ENCODE measurements at regions not wholly inside any gene's neighbourhood (a gene's known extent, or its start where the extent isn't known, plus 50 kb on each side); places are given as distances from the start of the nearest gene placed in this dataset.

- no peak for TF ChIP-seq CTCF (optimal IDR thresholded peaks at IDR 0.05 in 1 of 3, IDR thresholded peaks at IDR 0.05 in 1 of 3, conservative IDR thresholded peaks at IDR 0.05 in 1 of 3; ENCODE audit: extremely low read depth in 1 of 3, insufficient read depth in 2 of 3, low read length in 3 of 3)
- TF ChIP-seq EZH2 (IDR thresholded peaks at IDR 0.05; ENCODE audit: low read length) = no peak
These were observed 193.6 kb upstream of the CEP162 start for GRCh38 chr6:84421031-84421430.

Data from keratinocyte (primary cell).